NCI-H82 treated with DMSO at 0.1 percent for 48 hours (cell line): ENCODE measurements at regions not wholly inside any gene's neighbourhood (a gene's known extent, or its start where the extent isn't known, plus 50 kb on each side); places are given as distances from the start of the nearest gene placed in this dataset.
"Not testable (repeated sequence)": the region's sequence is repeated elsewhere in the genome, so short reads cannot be mapped to it uniquely, and the experiment has no call there.

ENCODE experiments used
- DNase-seq: peaks from one replicate; lab custom pipeline; 2025; ENCODE audit not compliant: unreplicated experiment; lab: John Stamatoyannopoulos, UW

DNA sequence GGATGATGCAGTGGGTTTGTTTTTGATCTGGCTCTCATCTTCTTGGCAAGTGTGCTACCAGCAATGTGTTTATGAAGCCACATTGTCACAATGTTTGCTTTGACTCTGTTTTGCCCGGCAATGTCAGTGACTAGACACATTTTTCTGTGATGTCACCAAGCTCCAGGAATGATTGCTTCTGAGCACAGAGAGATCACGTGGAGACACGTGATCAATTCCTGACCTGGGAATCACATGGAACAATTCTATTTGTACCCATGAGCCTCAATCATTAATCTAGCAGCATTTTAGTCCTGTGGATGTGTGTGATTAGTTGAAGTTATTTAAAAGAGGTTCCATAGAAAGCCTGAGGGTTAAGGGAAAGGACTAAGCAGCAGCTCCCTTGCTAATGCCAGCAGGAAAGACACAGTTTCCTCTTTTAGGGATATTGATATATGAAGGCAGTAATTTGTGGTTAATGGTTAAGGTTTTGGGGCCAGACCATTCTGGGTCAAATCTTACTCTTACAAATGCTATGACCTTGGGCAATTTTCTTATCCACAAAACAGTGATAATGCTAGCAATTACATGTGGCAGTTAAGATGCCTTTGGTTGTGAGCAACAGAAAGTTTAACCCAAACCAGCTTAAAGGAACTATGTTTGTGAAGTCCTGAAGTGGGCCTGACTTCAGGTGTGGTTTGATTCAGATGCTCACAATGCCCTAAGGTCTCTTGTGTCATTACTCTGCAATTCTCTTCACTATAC, 59.0 kb downstream of the FASLG start:
- no peak for DNase-seq

DNA sequence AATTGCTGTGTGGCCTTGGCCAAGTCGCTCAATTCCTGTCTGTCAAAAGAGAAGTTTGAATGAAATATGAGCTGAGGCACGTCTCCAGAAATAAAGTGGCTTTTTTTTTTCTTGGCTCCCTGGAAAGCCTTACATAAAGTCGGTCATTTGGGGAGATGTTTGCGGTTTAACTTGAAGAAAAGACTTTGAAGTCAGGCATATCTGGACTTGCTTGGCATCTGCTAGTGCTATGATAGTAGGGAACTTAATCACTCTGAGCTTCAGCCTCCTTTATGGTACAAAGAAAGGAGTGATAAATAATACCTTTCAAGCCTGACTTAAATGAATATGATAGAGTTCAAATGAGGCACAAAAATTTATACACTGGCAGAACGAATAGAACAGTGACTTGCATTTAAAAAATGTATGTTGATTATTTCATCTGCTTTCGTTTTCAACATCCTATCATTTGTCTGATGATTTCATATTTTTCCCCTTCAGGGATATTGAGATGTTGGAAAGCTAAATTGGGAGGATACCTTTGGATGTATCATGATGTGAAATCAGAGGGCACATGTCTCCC, 60.2 kb downstream of the FASLG start:
- DNase-seq: no peak

DNA sequence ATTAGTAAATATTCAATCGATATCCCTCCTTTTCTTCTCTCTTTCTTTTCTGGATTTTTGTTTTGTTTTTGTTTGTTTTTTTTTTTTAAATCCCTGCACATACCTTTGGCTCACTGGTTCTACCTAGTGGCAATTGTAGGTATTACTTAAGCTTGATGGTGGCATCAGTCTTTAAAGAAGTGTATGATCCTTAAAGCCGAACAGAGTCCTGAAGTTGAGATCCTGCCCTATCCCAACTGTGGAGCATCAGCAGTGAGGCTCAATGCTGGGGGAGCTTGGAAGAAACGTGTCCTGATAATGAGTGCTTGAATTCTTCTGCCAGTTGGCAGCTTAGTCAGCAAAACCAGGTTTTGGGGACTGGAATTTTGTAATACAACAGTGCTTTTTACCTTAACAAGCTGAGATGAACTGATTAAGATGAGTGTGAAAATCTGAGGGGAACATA, 60.8 kb downstream of the FASLG start:
- no peak for DNase-seq

DNA sequence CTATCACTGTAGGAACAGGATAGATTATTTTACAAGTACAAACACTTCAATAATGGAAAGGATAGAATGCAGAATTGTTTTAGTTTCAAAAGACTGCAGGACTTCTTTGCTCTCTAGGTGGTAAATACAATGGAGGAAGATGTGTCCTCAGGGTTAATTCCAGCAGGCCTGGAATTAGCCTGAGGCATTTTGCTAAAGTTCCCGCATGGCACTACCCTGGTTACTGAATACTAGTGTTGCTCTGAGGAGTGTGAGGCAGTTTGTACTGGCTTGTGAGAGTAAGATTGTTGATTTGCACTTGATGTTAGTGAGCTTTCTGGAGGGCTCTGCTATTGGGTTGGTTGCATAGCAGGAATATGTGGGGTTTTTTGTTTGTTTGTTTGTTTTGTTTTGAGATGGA, 61.4 kb downstream of the FASLG start:
- no peak for DNase-seq

DNA sequence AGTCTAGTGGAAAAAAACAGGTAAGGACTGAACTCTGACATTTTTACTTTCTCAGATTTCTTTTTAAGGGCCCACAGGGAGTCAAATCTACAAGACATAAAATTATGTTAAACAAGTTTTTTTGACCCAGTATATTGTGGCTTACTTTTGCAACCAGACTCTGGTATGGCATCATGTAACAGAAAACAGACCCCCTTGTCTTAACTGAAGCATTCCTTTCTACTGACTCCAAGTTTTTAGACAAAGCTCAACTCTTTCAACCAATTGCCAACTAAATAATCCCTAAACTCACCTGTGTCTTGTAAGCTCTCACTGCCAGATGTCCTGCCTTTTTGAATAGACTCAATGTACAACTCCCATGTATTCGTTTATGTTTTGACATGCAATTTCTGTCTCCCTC, 64.3 kb downstream of the FASLG start:
- no peak for DNase-seq

DNA sequence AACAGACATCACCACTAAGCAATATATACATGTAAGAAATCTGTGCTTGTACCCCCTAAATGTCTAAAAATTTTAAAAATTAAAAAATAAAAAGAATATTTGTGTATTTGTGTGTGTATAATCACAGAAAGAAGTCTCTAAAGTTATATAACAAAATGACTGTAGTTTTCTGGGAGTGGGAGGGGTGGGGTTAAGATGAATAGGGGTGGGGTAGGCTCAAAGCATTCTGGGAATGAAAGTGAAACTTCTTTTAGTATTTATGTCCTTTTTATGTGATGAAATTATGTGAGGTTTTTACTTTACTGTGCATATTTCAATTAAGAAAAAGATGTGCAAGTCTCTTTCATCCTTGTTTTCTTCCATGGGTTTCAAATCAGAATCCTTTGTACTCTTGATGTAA, 65.3 kb downstream of the FASLG start:
- no peak for DNase-seq

DNA sequence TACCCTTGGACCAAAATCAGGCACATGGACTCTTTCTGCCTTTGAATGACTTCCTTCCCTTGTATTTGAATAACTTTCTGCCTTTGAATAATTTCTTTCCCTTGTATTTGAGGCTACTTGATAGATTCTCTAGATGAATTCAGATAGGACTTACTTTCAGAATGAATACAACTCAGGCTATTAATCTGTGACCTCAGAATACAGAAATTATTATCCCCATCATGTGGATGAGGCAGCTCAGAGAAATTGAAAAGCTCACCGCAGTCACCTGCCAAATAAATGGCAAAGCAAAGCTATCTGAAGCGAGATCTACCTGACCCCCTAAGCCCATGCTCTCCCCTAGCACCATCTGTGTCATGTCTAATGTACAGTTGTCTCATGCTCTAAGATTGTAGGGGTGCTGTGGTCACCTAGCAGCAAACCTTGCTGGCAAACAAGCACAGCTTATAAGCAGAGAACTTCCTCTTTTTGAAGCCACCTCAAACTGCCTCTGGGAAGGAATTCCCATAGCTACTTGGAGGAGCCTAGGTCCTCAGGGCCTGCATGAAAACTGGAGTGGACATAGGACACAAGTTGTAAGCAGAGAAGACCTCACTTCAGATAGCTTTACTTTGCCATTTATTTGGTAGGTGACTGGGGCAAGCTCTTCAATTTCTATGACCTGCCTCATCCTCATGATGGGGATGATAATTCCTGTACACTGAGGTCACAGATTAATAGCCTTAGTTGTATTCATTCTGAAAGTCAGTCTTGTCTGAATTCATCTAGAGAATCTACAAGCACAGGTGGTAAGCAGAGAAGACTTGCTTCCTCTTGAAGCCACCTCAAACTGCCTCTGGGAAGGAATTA, 66.1 kb downstream of the FASLG start:
- no peak for DNase-seq

DNA sequence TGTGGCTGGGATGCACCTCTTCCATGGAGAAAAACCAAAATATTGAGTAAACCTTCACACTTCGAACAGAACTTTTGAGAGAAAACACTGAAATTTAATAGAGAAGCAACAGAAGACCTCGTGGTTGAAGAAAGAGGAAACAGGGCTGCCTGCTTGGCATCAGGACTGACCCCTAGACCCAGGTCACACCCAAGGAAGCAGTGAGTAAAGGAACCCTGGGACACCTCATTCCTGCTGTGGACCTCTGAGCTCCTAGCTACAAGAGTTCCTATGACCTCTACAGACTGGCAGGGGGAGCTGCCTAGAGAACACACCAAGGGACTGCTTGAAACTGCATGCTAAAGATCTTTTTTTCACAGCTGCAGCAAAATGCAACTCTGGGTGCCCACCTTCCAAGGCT, 67.8 kb downstream of the FASLG start:
- DNase-seq: no peak

DNA sequence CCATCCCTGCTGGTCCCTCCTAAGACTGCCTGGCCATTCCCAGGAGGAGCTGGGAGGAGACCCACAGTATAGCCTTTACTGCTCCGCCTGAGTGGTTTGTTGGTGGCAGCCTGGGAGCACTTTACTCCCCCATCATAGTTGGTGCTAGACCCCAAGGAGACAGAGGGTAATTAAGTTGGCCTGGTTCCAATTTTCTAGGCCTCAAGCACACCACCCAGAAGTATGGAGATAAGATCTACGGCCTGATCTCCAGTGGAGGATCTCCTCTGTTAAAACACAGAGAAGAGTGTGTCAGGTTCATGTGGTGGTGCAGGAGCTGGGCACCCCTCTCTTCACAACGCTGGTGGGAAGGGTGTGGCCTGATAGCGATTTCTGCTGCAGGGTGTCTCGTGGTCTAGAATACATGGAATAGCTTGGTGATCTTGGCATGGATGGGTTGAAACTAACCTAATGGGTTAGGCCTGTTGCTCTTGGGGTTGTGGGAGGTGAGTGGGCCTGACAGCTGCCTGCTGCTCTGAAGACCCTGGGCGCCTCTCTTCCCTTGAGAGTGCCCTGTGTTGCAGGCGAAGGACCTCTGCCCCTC, 68.5 kb downstream of the FASLG start:
- DNase-seq: no peak

DNA sequence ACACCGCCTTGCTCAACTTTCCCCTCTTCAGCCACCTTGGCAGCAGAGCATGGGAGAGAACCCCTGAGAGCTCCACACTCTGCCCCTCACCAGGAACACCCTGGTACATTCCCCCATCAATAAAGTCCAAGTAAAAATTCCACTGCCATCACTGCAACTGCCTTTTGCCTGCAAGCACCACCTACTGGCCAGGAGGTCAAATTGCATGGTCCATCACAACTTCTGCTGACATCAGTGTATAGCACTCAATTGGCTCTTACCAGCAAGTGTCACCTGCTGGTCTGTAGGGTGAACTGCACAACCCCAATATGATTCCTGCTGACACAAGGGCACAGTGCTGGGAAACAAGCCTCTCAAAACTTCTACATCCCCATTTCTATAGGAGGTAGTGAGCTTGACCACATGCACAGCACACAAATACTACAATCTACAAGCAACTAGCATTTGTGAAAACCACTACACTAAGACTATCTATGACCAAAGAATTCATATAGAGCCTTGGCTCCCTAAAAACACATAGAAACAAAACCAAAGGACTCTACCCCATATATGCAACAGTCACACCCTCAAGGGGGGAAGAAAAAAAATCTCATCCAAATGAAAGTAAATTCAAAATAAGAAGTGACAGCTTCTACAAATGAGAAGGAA, 69.2 kb downstream of the FASLG start:
- peak; percentile 23 for DNase-seq

DNA sequence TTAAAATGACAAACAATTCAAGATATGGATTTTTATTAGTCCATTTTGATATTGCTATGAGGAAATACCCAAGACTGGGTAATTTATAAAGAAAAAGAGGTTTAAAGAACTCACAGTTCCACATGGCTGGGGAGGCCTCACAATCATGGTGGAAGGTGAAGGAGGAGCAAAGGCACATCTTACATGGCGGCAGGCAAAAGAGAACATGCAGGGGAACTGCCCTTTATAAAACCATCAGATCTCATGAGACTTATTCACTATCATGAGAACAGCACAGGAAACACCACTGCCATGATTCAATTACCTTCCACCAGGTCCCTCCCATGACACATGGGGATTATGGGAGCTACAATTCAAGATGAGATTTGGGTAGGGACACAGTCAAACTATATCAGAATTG, 69.8 kb downstream of the FASLG start:
- not testable (repeated sequence) for DNase-seq

DNA sequence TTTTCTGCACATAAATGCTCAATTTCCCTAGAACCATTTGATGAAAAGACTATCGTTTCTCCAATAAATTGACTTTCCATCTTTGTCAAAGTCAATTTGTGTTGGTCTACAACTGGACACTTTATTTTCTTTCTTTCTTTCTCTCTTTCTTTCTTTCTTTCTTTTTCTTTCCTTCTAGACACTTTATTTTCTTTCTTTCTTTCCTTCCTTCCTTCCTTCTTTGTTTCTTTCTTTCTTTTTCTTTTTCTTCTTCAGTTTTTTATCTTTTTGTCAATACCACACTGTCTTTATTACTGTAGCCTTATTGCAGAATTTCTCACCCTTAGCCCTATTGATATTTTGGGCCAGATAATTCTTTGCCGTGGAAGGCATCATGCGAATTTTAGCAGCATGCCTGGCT, 73.5 kb downstream of the FASLG start:
- DNase-seq: no peak

DNA sequence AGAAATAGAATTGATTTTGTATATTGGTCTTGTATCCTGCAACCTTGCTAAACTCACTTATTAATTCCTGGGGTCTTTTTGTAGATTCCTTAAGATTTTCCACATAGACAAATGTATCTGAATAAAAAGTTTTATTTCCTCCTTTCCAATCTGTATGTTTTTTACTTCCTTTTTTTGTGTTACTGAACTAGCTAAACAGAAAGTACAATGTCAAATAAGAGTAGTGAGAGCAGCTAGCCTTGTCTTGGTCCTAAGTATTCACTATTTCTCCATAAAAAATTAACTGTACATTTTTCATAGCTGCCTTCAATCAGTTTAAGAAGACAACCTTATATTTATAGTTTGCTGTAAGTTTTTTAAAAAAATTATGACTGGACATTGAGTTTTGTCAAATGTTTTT, 74.9 kb downstream of the FASLG start:
- DNase-seq: no peak

DNA sequence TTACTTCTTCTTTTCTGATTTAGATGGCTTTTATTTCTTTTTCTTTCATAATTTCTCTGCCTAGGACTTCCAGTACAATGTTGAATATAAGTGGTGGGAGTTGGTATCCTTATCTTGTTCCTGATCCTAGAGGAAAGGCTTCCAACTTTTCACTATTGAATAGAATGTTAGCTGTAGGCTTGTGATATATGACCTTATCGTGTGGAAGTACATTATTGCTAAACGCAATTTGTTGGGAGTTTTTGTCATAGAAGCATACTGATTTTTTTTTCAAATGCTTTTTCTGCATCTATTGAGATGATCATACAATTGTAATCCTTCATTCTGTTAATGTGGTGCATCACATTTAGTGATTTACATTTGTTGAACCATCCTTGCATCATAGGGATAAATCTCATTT, 79.5 kb downstream of the FASLG start:
- no peak for DNase-seq

DNA sequence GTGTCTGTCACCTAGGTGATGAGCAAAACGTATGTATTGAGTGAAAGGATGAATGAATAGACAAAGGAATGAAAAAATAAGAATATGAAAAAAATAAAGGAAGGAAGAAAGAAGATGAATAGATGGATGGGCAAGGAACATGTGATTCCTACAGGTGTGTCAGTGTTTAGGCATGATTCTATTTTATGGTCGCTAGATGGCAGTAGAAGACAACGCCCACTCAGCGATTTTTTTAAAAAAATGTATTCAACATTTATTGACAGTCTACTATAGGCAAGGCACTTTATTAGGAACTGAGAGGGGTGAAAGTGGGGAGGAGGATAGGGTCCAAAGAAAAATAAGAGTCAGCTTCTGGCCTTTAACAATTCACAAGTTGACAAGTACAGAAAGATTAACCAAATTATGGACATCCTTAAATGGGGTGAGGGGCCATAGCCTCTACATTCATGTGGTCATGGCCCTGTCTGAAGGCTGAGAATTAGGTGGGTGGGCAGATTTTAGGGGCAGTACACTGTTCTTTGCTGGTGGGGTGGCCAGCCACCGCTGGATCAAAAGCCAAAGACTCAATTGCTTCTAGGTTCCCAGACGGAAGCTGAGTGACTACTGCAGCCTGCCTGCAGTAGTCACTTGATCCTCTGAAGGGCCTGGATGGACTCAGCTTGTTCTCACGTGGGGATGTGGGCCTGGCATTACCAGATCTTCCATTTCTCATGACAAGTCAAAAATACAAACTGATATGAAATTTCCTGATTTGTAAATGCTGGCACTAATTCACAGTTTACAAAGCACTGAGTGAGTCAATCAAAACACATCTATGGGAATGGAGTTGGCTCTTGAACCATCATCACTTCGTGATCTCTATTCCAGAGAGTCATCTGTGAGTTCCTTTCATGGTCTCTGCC, 83.9 kb downstream of the FASLG start:
- DNase-seq: no peak

DNA sequence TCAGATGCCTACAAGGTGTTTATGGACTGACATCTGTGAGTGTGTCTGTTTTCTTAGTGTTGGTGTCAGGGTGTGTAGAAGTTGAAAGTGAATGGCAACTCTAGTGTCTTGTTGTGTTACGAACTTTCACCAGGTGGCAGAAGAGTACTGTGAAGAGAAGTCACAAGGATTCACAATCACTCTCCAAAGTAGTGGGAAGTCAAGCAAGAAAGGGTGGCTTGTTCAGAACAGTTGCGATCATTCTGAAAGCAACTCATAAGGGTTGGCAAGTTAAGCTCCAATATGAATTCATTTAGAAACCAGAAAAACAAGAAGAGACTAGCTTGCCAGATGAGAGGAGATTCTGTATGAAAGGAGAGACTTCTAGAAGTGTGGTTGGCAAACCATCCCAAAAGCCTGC, 86.1 kb downstream of the FASLG start:
- DNase-seq: no peak

DNA sequence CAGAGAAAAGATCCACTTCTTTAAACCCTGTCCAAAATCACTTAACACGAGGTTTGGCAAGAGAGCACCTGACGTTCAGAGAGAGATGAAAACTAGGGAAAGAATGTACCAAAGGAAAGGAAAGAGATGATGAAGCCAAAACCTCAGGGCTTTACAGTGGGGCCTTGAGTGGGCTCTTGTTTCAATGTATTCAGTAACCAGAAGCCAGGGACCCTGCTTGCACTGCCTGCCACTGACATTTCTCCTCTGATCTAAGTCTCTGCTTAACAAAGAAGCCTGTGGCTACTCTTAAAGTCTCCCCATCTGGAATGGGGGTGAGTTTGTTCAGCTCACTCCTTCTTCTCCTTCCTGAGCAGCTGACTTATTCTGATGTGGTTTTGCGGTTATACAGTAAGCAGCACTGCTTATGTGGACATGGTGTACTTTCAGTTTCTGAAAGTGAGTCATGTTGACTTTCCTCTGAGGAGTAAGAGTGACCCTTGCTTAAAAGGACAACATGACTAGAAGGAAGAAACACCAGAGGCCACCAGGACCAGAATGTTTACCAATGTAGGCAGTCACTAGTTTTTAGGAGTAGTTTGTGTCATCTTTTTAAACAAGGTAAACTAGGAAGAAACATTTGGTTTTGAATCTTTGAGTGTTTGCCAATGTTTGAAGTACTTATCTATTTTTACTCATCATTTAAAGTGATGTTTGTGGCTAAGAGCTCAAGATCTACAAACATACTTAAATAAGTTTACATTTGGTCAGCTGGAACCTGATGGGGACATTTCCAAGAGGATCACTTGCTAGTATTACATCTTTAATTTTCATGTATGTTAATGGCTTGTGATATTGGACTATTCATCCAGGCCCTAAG, 87.4 kb downstream of the FASLG start:
- DNase-seq: no peak

DNA sequence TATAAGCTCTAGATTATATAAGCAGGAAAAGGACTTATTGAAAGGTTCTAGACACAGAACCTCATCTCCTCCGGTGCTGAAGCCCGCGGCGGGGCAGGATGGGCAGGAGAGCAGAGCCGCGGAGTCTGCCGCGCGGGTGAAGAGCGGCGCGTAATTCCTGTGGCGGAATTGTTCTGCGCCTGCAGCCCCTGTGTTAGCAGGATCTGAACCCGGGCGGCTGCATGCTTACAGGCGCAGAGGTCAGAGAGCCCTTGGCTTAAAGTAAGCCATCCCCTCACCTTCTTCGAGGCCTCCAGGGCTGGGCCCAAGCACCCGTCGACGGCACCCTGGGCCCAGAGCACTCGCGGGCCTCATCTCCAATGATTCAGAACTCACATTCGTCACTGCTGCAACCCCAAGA, 89.3 kb downstream of the FASLG start:
- no peak for DNase-seq

DNA sequence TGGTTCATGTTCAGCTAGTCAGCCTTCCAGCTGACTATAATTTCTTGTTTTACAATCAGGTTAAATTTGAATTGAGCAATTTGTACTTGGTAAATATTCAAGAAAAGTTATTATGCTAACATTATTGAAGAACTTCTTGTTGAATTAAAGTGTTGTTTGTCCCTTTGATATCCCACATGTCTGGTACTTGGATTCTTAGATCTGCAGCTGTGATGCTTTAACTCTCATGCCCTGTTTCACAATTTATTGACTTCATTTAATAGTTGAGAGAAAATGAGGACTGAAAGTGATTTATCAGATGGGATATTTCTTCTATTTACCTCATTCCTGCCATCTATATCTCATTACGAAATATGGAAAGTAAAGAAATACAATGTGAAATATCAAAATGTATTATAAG, 92.8 kb downstream of the FASLG start:
- DNase-seq: no peak
